ENCODE measurements at regions not wholly inside any gene's neighbourhood (a gene's known extent, or its start where the extent isn't known, plus 50 kb on each side); places are given as distances from the start of the nearest gene placed in this dataset.

DNA sequence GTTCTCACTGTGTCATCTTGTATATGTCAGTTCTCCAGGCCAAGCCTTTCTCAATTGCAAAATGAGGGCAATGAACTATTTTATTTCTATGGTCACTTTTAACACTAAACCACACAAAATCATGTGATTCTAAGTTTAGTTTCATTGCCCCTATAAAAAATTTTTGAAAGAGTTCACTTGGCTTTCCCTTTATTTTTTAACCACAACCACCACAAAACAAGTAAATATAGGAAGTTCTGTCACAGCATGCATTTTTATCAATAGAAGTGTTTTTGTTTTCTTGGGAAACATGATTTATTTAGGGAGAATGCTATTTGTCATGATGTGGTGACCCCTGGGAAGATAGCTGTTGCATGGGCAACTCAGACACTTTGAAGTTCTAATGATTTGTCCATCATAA is 169.1 kb downstream of the CSNK1G3 start:
- no peak for TF ChIP-seq CTCF (IDR thresholded peaks at IDR 0.05)
- TF ChIP-seq POLR2AphosphoS5 (IDR thresholded peaks at IDR 0.05), result no peak
- no peak for TF ChIP-seq POLR2A (IDR thresholded peaks at IDR 0.05)

Measured in stomach (tissue), 4 donors.